Glutamatergic neuron (in vitro differentiated cells): ENCODE measurements at regions not wholly inside any gene's neighbourhood (a gene's known extent, or its start where the extent isn't known, plus 50 kb on each side); places are given as distances from the start of the nearest gene placed in this dataset.

Source experiments
- DNase-seq: peaks from one replicate; pipeline ENCODE4 v3.0.0; 2022
- H3K27ac Mint-ChIP-seq: one replicate; pipeline ENCODE4 v1.8.0; 2020; ENCODE audit warnings: mild to moderate bottlenecking, mixed read lengths, inconsistent platforms; ENCODE audit not compliant: unreplicated experiment
- H3K27me3 Mint-ChIP-seq: one replicate; pipeline ENCODE4 v1.8.0; 2020; ENCODE audit warnings: mild to moderate bottlenecking, moderate library complexity, mixed read lengths, inconsistent platforms; ENCODE audit not compliant: unreplicated experiment
- H3K36me3 Mint-ChIP-seq: one replicate; pipeline ENCODE4 v1.8.0; 2020; ENCODE audit warnings: mild to moderate bottlenecking, mixed read lengths, inconsistent platforms; ENCODE audit not compliant: unreplicated experiment
- H3K4me1 Mint-ChIP-seq: one replicate; pipeline ENCODE4 v1.8.0; 2020; ENCODE audit warnings: mild to moderate bottlenecking, low read depth, mixed read lengths, inconsistent platforms; ENCODE audit not compliant: unreplicated experiment
- H3K4me3 Mint-ChIP-seq: one replicate; pipeline ENCODE4 v1.8.0; 2020; ENCODE audit warnings: mild to moderate bottlenecking, mixed read lengths, inconsistent platforms; ENCODE audit not compliant: unreplicated experiment
- H3K9me3 Mint-ChIP-seq: one replicate; pipeline ENCODE4 v1.8.0; 2020; ENCODE audit warnings: mild to moderate bottlenecking, moderate library complexity, mixed read lengths, inconsistent platforms; ENCODE audit not compliant: unreplicated experiment
- CTCF ChIP-seq: fragments of 200-600 bp; sonication (generic); IDR thresholded peaks from one replicate; pipeline ENCODE4 v1.5.0; 2021; ENCODE audit not compliant: partially characterized antibody, unreplicated experiment

GRCh38 chr2:187942876-187943275 is 348.8 kb upstream of the GULP1 start:
- no peak overlapping the region for H3K4me3 Mint-ChIP-seq
- H3K27me3 Mint-ChIP-seq = no peaks in the 10 kb centered on the region
- no peak overlapping the region for H3K27ac Mint-ChIP-seq
- no peaks in the 10 kb centered on the region for H3K4me1 Mint-ChIP-seq
- TF ChIP-seq CTCF = no peak
- no peaks in the 10 kb centered on the region for H3K36me3 Mint-ChIP-seq
- no peaks in the 10 kb centered on the region for H3K9me3 Mint-ChIP-seq
- no peak for DNase-seq

DNA sequence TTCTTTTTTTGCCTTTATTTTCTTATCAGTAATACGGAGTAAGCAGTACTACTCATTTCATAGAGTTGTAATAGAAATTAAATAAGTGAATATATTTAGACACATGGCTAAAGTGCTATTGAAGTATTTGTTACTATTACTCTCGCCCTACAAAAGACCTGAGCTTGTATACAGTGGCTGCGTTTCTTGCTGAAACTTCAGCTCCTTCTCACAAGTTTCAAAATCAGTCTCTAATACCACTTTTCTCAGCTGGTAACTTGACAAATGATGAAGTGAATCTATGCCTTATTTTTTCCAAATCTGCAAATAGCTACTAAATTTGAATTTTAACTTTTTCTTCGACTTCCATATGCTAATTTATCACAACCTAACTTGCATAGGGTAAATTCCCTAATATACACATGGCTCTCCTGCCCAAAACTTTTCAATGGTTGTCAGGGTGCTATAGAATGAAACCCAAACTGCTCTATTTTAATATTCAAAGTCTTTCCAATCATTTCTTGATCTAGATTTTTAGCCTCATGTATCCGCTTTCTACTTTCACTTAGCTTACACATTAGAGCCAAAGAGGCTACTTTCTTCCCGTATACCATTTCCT is 347.8 kb upstream of the GULP1 start:
- Mint-ChIP-seq H3K27ac (no peak overlapping the region), H3K9me3 (no peaks in the 10 kb centered on the region), H3K4me1 (no peaks in the 10 kb centered on the region), H3K4me3 (no peak overlapping the region), H3K36me3 (no peaks in the 10 kb centered on the region), H3K27me3 (no peaks in the 10 kb centered on the region)
- no peak for TF ChIP-seq CTCF
- DNase-seq = no peak

DNA sequence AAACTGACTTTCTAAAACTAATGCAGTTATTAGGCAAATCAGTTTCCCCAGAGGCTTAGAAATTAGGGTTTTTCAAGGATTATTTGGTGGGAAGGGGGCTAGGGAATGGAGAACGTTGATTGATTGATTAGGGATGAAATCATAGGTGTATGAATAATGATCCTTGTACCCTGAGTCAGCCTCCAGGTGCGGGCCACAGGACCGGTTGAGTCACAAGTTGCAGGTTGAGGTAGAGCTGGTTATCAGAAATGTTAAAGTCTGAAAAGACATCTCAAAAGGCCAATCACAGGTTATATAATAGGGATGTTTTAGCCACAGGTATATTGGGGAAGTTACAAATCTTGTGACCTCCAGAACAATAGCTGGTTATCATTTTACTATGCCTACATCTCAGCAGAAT is 341.8 kb upstream of the GULP1 start:
- H3K4me3 Mint-ChIP-seq = no peak overlapping the region
- no peak for TF ChIP-seq CTCF
- H3K27me3 Mint-ChIP-seq = no peaks in the 10 kb centered on the region
- peaks cover 8% of the 10 kb centered on the region for H3K36me3 Mint-ChIP-seq
- DNase-seq = no peak
- no peaks in the 10 kb centered on the region for H3K9me3 Mint-ChIP-seq
- H3K27ac Mint-ChIP-seq = no peak overlapping the region
- H3K4me1 Mint-ChIP-seq = no peaks in the 10 kb centered on the region

DNA sequence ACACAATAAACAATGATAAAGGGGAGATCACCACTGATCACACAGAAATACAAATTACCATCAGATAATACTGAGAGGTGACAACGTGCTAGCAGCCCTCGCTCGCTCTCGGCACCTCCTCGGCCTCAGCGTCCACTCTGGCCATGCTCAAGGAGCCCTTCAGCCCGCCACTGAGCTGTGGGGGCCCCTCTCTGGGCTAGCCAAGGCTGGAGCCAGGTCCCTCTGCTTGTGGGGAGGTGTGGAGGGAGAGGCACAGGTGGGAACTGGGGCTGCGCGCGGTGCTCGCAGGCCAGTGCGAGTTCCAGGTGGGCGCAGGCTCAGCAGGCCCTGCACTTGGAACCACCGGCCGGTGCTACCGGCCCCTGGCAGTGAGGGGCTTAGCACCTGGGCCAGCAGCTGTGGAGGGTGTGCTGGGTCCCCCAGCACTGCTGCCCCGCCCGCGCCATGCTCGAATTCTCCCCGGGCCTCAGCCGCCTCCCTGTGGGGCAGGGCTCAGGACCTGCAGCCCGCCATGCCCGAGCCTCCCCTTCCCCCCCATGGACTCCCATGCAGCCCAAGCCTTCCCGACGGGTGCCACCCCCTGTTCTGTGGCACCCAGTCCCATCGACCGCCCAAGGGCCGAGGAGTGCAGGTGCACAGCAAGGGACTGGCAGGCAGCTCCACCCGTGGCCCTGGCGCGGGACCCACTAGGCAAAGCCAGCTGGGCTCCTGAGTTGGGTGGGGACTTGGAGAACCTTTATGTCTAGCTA is 340.0 kb upstream of the GULP1 start:
- Mint-ChIP-seq H3K4me1 (no peaks in the 10 kb centered on the region), H3K4me3 (no peak overlapping the region), H3K27ac (no peak overlapping the region), H3K9me3 (no peaks in the 10 kb centered on the region), H3K36me3 (peaks cover 8% of the 10 kb centered on the region), H3K27me3 (no peaks in the 10 kb centered on the region)
- DNase-seq = no peak
- no peak for TF ChIP-seq CTCF

- no peak for DNase-seq
- Mint-ChIP-seq H3K27ac (no peak overlapping the region), H3K36me3 (no peaks in the 10 kb centered on the region), H3K9me3 (no peaks in the 10 kb centered on the region), H3K4me3 (no peak overlapping the region), H3K4me1 (no peaks in the 10 kb centered on the region), H3K27me3 (no peaks in the 10 kb centered on the region)
- TF ChIP-seq CTCF = no peak
Measured at GRCh38 chr2:187956906-187957534, 334.7 kb upstream of the GULP1 start.
